HFFc6 (cell line): ENCODE measurements at regions not wholly inside any gene's neighbourhood (a gene's known extent, or its start where the extent isn't known, plus 50 kb on each side); places are given as distances from the start of the nearest gene placed in this dataset.

Experiments used
- DNase-seq: peaks from one replicate; pipeline ENCODE4 v3.0.0-alpha.2; 2018
- H3K27ac Mint-ChIP-seq: 2 replicates; pipeline ENCODE4 v1.8.0; 2020; ENCODE audit warnings: mild to moderate bottlenecking, mixed read lengths
- H3K27me3 Mint-ChIP-seq: 2 replicates; pipeline ENCODE4 v1.8.0; 2021; ENCODE audit warnings: mild to moderate bottlenecking, moderate library complexity, mixed read lengths; ENCODE audit not compliant: insufficient read depth
- H3K36me3 Mint-ChIP-seq: 2 replicates; pipeline ENCODE4 v1.8.0; 2021; ENCODE audit warnings: low read depth, mixed read lengths
- H3K4me1 Mint-ChIP-seq: 2 replicates; pipeline ENCODE4 v1.8.0; 2020; ENCODE audit warnings: low read depth, mixed read lengths
- H3K4me3 Mint-ChIP-seq: 2 replicates; pipeline ENCODE4 v1.8.0; 2020; ENCODE audit warnings: mild to moderate bottlenecking, moderate library complexity, mixed read lengths
- H3K9me3 Mint-ChIP-seq: 2 replicates; pipeline ENCODE4 v1.8.0; 2020; ENCODE audit warnings: mild to moderate bottlenecking, mixed read lengths
- CTCF ChIP-seq: fragments of 200-600 bp; sonication (generic); IDR thresholded peaks from 2 replicates; pipeline ENCODE4 v1.5.0; 2021; ENCODE audit warnings: antibody characterized with exemption, mild to moderate bottlenecking

GRCh38 chr2:117571590-117572349 is 242.7 kb upstream of the DDX18 start:
- H3K27ac Mint-ChIP-seq, result no peak overlapping the region
- H3K36me3 Mint-ChIP-seq, result peaks cover 5% of the 10 kb centered on the region; the same call in 1 of the 2 replicates
- H3K9me3 Mint-ChIP-seq, result peaks cover 44% of the 10 kb centered on the region
- H3K4me3 Mint-ChIP-seq, result no peak overlapping the region
- H3K4me1 Mint-ChIP-seq, result no peaks in the 10 kb centered on the region
- DNase-seq, result no peak
- no peak for TF ChIP-seq CTCF
- H3K27me3 Mint-ChIP-seq, result no peaks in the 10 kb centered on the region

GRCh38 chr2:117587310-117587709 is 227.2 kb upstream of the DDX18 start:
- TF ChIP-seq CTCF, result no peak
- Mint-ChIP-seq H3K9me3 (peaks cover 52% of the 10 kb centered on the region), H3K27me3 (no peaks in the 10 kb centered on the region), H3K36me3 (no peaks in the 10 kb centered on the region), H3K4me1 (no peaks in the 10 kb centered on the region), H3K4me3 (no peak overlapping the region), H3K27ac (no peak overlapping the region)
- no peak for DNase-seq

GRCh38 chr2:117603060-117603459 is 211.4 kb upstream of the DDX18 start:
- Mint-ChIP-seq H3K4me3 (no peak overlapping the region), H3K36me3 (no peaks in the 10 kb centered on the region; the same call in 1 of the 2 replicates), H3K9me3 (peaks cover 41% of the 10 kb centered on the region), H3K27me3 (no peaks in the 10 kb centered on the region), H3K27ac (no peak overlapping the region), H3K4me1 (no peaks in the 10 kb centered on the region)
- no peak for DNase-seq
- TF ChIP-seq CTCF, result no peak

- Mint-ChIP-seq H3K9me3 (peaks cover 39% of the 10 kb centered on the region), H3K36me3 (no peaks in the 10 kb centered on the region; the same call in 1 of the 2 replicates), H3K27me3 (no peaks in the 10 kb centered on the region), H3K27ac (no peak overlapping the region), H3K4me3 (no peak overlapping the region), H3K4me1 (no peaks in the 10 kb centered on the region)
- no peak for TF ChIP-seq CTCF
- DNase-seq, result no peak
These were observed 210.9 kb upstream of the DDX18 start for GRCh38 chr2:117603567-117603966.

GRCh38 chr2:117607202-117607601 is 207.3 kb upstream of the DDX18 start:
- Mint-ChIP-seq H3K36me3 (no peaks in the 10 kb centered on the region), H3K27me3 (no peaks in the 10 kb centered on the region), H3K9me3 (peaks cover 34% of the 10 kb centered on the region), H3K4me3 (no peak overlapping the region), H3K27ac (no peak overlapping the region), H3K4me1 (no peaks in the 10 kb centered on the region)
- no peak for TF ChIP-seq CTCF
- no peak for DNase-seq
